SK-N-SH (cell line): ENCODE measurements at regions not wholly inside any gene's neighbourhood (a gene's known extent, or its start where the extent isn't known, plus 50 kb on each side); places are given as distances from the start of the nearest gene placed in this dataset.

Source experiments
- CTCF ChIA-PET: fragments of 300-600, 350-600 bp; formaldehyde crosslinking; extraction: SDS; loops from one replicate; lab custom pipeline; 2021; lab: Yijun Ruan, JAX
- POLR2A ChIA-PET: fragments of 350-600 bp; sonication (Branson Sonifier 250); formaldehyde crosslinking; extraction: SDS; loops from one replicate; lab custom pipeline; 2020; ENCODE audit warnings: antibody characterized with exemption, inconsistent platforms; lab: Yijun Ruan, JAX
- DNase-seq: peaks from one replicate; pipeline ENCODE4 v3.0.0; 2012
- H2AFZ ChIP-seq: fragments of 200-600 bp; sonication (generic); 2 replicates; pipeline ENCODE4 v1.8.1; 2016; ENCODE audit warnings: antibody characterized with exemption, mild to moderate bottlenecking, low read depth
- H3F3A ChIP-seq: fragments of 200-600 bp; sonication (generic); replicated peaks from 2 replicates; pipeline ENCODE3; 2016; ENCODE audit warnings: antibody characterized with exemption, mild to moderate bottlenecking; ENCODE audit not compliant: insufficient read depth
- H3K27ac ChIP-seq, 2 experiments: fragments of 200-500 bp in 1 of 2; fragments of 200-600 bp in 1 of 2; sonication (Bioruptor generic) in 1 of 2; sonication (generic), shearing (Covaris generic) in 1 of 2; 2 replicates each; pipeline versions ENCODE4 v1.5.1 to v1.6.1; 2014 to 2016; ENCODE audit warnings: low read depth in 2 of 2, inconsistent platforms in 1 of 2, low read length in 1 of 2, mild to moderate bottlenecking in 1 of 2, mixed read lengths in 1 of 2
- H3K27me3 ChIP-seq: fragments of 200-600 bp; sonication (generic), shearing (Covaris generic); 2 replicates; pipeline ENCODE4 v1.6.1; 2016; ENCODE audit warnings: mixed run types; ENCODE audit not compliant: insufficient read depth
- H3K36me3 ChIP-seq, 2 experiments: fragments of 200-500 bp in 1 of 2; fragments of 200-600 bp in 1 of 2; sonication (Bioruptor generic) in 1 of 2; sonication (generic) in 1 of 2; replicated peaks in 1 of 2; 2 replicates each; pipeline versions ENCODE3 to v1.5.1; 2014 to 2016; ENCODE audit warnings: low read length in 1 of 2, mild to moderate bottlenecking in 1 of 2; ENCODE audit not compliant: insufficient read depth in 2 of 2, control insufficient read depth in 1 of 2
- H3K4me1 ChIP-seq, 2 experiments: fragments of 200-500 bp in 1 of 2; fragments of 200-600 bp in 1 of 2; sonication (Bioruptor generic) in 1 of 2; sonication (generic), shearing (Covaris generic) in 1 of 2; 2 replicates each; pipeline versions ENCODE4 v1.5.1 to v1.6.1; 2014 to 2016; ENCODE audit warnings: low read depth in 1 of 2, low read length in 1 of 2, mixed run types in 1 of 2; ENCODE audit not compliant: insufficient read depth in 2 of 2, control insufficient read depth in 1 of 2
- H3K4me2 ChIP-seq: fragments of 200-600 bp; sonication (generic), shearing (Covaris generic); 2 replicates; pipeline ENCODE4 v1.6.1; 2017; ENCODE audit warnings: mixed run types
- H3K4me3 ChIP-seq, 2 experiments: fragments of 200-500 bp in 1 of 2; fragments of 200-600 bp in 1 of 2; sonication (Bioruptor generic) in 1 of 2; sonication (generic), shearing (Covaris generic) in 1 of 2; 2 replicates each; pipeline versions ENCODE4 v1.5.1 to v1.8.1; 2014 to 2016; ENCODE audit warnings: low read depth in 2 of 2, inconsistent platforms in 1 of 2, low read length in 1 of 2, mild to moderate bottlenecking in 1 of 2, mixed read lengths in 1 of 2, moderate library complexity in 1 of 2
- H3K79me2 ChIP-seq: fragments of 200-600 bp; sonication (generic); 2 replicates; pipeline ENCODE4 v1.8.1; 2017; ENCODE audit warnings: mild to moderate bottlenecking; ENCODE audit not compliant: insufficient read depth
- H3K9ac ChIP-seq: fragments of 200-600 bp; sonication (generic); 2 replicates; pipeline ENCODE4 v1.6.1; 2017; ENCODE audit warnings: mixed run types
- H3K9me2 ChIP-seq: fragments of 200-600 bp; sonication (generic); 2 replicates; pipeline ENCODE4 v1.6.1; 2017; ENCODE audit warnings: mixed run types
- H3K9me3 ChIP-seq: fragments of 200-600 bp; sonication (generic); 2 replicates; pipeline ENCODE4 v1.6.1; 2017; ENCODE audit warnings: mixed run types, mild to moderate bottlenecking, moderate library complexity
- H4K20me1 ChIP-seq: fragments of 200-600 bp; sonication (generic); 2 replicates; pipeline ENCODE4 v1.6.1; 2017; ENCODE audit warnings: mild to moderate bottlenecking, mixed run types; ENCODE audit not compliant: insufficient read depth
- CHD2 ChIP-seq: fragments of 150-350 bp; IDR thresholded peaks from 2 replicates; pipeline ENCODE4 v1.6.1; 2018; ENCODE audit warnings: low read length; ENCODE audit not compliant: partially characterized antibody
- CTCF ChIP-seq: fragments of 200-600 bp; sonication (generic); IDR thresholded peaks from 2 replicates; pipeline ENCODE4 v1.6.1; 2017; ENCODE audit warnings: antibody characterized with exemption, mild to moderate bottlenecking, moderate library complexity
- EZH2phosphoT487 ChIP-seq: fragments of 200-600 bp; sonication (generic); IDR thresholded peaks from 2 replicates; pipeline ENCODE4 v1.6.1; 2017; ENCODE audit warnings: low read depth, mixed run types, mild to moderate bottlenecking, antibody characterized with exemption, moderate library complexity, borderline replicate concordance
- FOXM1 ChIP-seq: IDR thresholded peaks from 2 replicates; pipeline ENCODE4 v1.4.0; 2012; ENCODE audit warnings: low read depth, mild to moderate bottlenecking
- JUND ChIP-seq: IDR thresholded peaks from 2 replicates; pipeline ENCODE4 v1.4.0; 2012
- MXI1 ChIP-seq: IDR thresholded peaks from 2 replicates; pipeline ENCODE4 v1.6.1; 2012; ENCODE audit warnings: mild to moderate bottlenecking, low read depth, low read length, improper control_type of control experiment
- NFIC ChIP-seq: IDR thresholded peaks from 2 replicates; pipeline ENCODE4 v1.4.0; 2012; ENCODE audit warnings: borderline replicate concordance
- NRF1 ChIP-seq: IDR thresholded peaks from 2 replicates; pipeline ENCODE4 v1.6.1; 2012; ENCODE audit warnings: low read depth, mild to moderate bottlenecking, low read length
- RAD21 ChIP-seq: IDR thresholded peaks from 2 replicates; pipeline ENCODE4 v1.6.1; 2012; ENCODE audit warnings: mild to moderate bottlenecking, low read length
- REST ChIP-seq: IDR thresholded peaks from 2 replicates; pipeline ENCODE4 v1.6.1; 2012; ENCODE audit warnings: mild to moderate bottlenecking, low read depth, low read length, moderate library complexity
- RXRA ChIP-seq: IDR thresholded peaks from 2 replicates; pipeline ENCODE4 v1.4.0; 2012; ENCODE audit warnings: low read depth, mild to moderate bottlenecking, borderline replicate concordance
- SMC3 ChIP-seq: IDR thresholded peaks from 2 replicates; pipeline ENCODE4 v1.6.1; 2012; ENCODE audit warnings: low read depth, low read length, improper control_type of control experiment
- TEAD4 ChIP-seq: IDR thresholded peaks from 2 replicates; pipeline ENCODE4 v1.4.0; 2012; ENCODE audit warnings: mild to moderate bottlenecking, borderline replicate concordance; ENCODE audit not compliant: insufficient read depth
- YY1 ChIP-seq: IDR thresholded peaks from 2 replicates; pipeline ENCODE4 v1.4.0; 2012; ENCODE audit warnings: low read depth, mild to moderate bottlenecking
- ZBTB33 ChIP-seq: IDR thresholded peaks from 2 replicates; pipeline ENCODE4 v1.4.0; 2012; ENCODE audit warnings: low read depth, borderline replicate concordance
- WGBS: methylation state at CpG from one replicate; pipeline ENCODE4 v1.1.6; 2017; ENCODE audit warnings: low lambda C conversion rate; 5-methylcytosine and 5-hydroxymethylcytosine counted together
- TF ChIP-seq, protein P1 (sequence below): IDR thresholded peaks from 2 replicates; pipeline ENCODE4 v1.4.0; 2012; ENCODE audit warnings: low read depth
- TF ChIP-seq, protein P2 (sequence below): fragments of 150-350 bp; IDR thresholded peaks from 2 replicates; pipeline ENCODE4 v1.6.1; 2017; ENCODE audit warnings: antibody characterized with exemption, low read length, low read depth, borderline replicate concordance

DNA sequence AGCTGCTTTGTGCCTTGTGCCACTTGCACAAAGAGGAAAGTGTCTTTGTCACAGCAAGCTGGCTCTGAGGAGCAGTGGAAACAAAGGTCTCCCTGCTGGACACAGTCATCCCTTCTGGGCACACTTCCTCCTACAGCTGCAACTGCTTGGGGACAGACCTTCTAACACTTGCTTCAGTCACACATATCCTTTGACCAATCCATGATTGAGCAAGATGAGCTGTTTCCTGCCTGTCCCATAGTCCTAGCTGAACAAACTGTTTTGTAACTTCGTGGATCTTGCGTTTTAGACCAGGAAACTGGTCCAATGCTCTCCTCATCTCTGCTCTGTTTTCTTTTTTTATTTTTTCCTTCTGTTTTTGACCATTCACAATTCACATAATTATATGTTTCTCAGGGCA lies 98.5 kb downstream of the RRAGB start:
- WGBS = 0% methylated on average over 2 of the region's 2 CpGs

DNA sequence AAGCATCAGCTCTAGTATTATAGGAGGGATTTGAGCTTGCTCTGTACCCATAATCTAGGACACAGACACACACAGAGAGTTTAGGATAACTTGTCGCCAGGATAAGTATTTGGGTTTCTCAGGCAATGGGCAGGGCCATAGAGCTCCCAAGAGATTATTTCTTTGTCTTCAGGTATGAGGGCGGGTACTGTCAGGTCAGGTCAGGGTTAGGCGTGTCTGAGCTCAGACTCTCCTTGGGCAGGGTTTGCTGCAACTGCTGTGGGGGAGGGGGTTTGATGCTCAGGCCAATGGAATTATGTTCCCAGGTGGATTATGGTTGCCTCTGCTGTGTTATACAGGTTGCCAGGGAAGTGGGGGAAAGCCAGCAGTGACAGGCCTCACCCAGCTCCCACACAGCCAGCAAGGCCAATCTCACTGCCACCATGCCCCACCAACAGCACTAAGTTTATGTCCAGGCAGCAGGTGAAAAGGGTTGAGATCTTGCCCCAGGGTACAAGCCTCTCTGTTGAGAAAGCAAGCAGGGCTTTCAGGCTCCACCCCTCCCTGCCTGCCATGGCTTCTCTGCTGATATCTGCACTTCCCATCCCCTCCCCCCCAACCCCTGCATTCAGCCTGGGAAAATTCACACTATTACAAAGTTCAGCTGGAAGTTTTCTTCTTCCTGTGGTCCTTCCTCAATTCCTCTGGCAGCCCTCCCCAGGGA lies 101.3 kb downstream of the RRAGB start:
- 3% methylated on average over 3 of the region's 3 CpGs for WGBS
- no peak for DNase-seq
- H3K4me2 ChIP-seq = no peak overlapping the region
- H2AFZ ChIP-seq = no peak overlapping the region
- no peaks in the 10 kb centered on the region for H3K79me2 ChIP-seq
- H3K4me3 ChIP-seq = no peak overlapping the region
- ChIA-PET POLR2A (no interaction called here), CTCF (no interaction called here)
- H3K27ac ChIP-seq = no peak overlapping the region
- H3K4me1 ChIP-seq = no peaks in the 10 kb centered on the region
- H4K20me1 ChIP-seq = no peaks in the 10 kb centered on the region
- no peaks in the 10 kb centered on the region for H3K36me3 ChIP-seq
- H3K9me2 ChIP-seq = no peaks in the 10 kb centered on the region
- no peaks in the 10 kb centered on the region for H3K27me3 ChIP-seq
- no peaks in the 10 kb centered on the region for H3F3A ChIP-seq
- H3K9ac ChIP-seq = no peak overlapping the region
- no peaks in the 10 kb centered on the region for H3K9me3 ChIP-seq
- no peak for TF ChIP-seq CHD2
- no peak for TF ChIP-seq CTCF
- TF ChIP-seq NRF1 = no peak
- no peak for TF ChIP-seq YY1
- TF ChIP-seq JUND = no peak
- TF ChIP-seq REST = no peak
- TF ChIP-seq EZH2phosphoT487 = no peak
- TF ChIP-seq SMC3 = no peak
- no peak for TF ChIP-seq MXI1
- TF ChIP-seq ZBTB33 = no peak
- no peak for TF ChIP-seq TEAD4
- TF ChIP-seq, protein P1, sequence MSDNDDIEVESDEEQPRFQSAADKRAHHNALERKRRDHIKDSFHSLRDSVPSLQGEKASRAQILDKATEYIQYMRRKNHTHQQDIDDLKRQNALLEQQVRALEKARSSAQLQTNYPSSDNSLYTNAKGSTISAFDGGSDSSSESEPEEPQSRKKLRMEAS = no peak
- no peak for TF ChIP-seq RXRA

More for the DNA sequence above, 98.5 kb downstream of the RRAGB start:
- Histone ChIP-seq H3K4me2 (no peak overlapping the region), H4K20me1 (no peaks in the 10 kb centered on the region), H3K27me3 (no peaks in the 10 kb centered on the region), H3K9me3 (no peaks in the 10 kb centered on the region), H3K36me3 (no peaks in the 10 kb centered on the region), H3K27ac (no peak overlapping the region), H3K9me2 (no peaks in the 10 kb centered on the region), H2AFZ (no peak overlapping the region), H3K9ac (no peak overlapping the region), H3K4me3 (no peak overlapping the region), H3K4me1 (no peaks in the 10 kb centered on the region), H3K79me2 (no peaks in the 10 kb centered on the region), H3F3A (no peaks in the 10 kb centered on the region)
- CTCF ChIA-PET = no interaction called here
- TF ChIP-seq RAD21 (no peak), NFIC (no peak), TEAD4 (no peak), FOXM1 (no peak)
- TF ChIP-seq, protein P1 = no peak
- TF ChIP-seq, protein P2, sequence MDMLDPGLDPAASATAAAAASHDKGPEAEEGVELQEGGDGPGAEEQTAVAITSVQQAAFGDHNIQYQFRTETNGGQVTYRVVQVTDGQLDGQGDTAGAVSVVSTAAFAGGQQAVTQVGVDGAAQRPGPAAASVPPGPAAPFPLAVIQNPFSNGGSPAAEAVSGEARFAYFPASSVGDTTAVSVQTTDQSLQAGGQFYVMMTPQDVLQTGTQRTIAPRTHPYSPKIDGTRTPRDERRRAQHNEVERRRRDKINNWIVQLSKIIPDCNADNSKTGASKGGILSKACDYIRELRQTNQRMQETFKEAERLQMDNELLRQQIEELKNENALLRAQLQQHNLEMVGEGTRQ = no peak
- no peak for DNase-seq
- POLR2A ChIA-PET = no interaction called here
